SU-DHL-6 (cell line): ENCODE measurements at regions not wholly inside any gene's neighbourhood (a gene's known extent, or its start where the extent isn't known, plus 50 kb on each side); places are given as distances from the start of the nearest gene placed in this dataset.

Experiments
- H2AFZ ChIP-seq: fragments of 200-600 bp; sonication (generic); 2 replicates; pipeline ENCODE4 v1.6.1; 2014; ENCODE audit warnings: low read depth, mild to moderate bottlenecking, moderate library complexity, mixed read lengths, antibody characterized with exemption, low read length; ENCODE audit not compliant: severe bottlenecking
- H3F3A ChIP-seq: fragments of 200-600 bp; shearing (Covaris generic); 2 replicates; pipeline ENCODE4 v1.6.0; 2016; ENCODE audit warnings: antibody characterized with exemption, mild to moderate bottlenecking; ENCODE audit not compliant: insufficient read depth
- H3K27ac ChIP-seq: fragments of 200-600 bp; sonication (generic); 2 replicates; pipeline ENCODE4 v1.5.1; 2016; ENCODE audit warnings: low read depth, mild to moderate bottlenecking, low read length, moderate library complexity, mixed read lengths
- H3K27me3 ChIP-seq: fragments of 200-600 bp; sonication (generic), shearing (Covaris generic); 2 replicates; pipeline ENCODE4 v1.6.0; 2014; ENCODE audit warnings: mild to moderate bottlenecking, low read length
- H3K36me3 ChIP-seq: fragments of 200-600 bp; sonication (generic); 2 replicates; pipeline ENCODE4 v1.6.1; 2014; ENCODE audit warnings: mild to moderate bottlenecking, low read length, mixed read lengths
- H3K4me2 ChIP-seq: fragments of 300-600, 200-600 bp; shearing (Covaris generic), sonication (generic); 2 replicates; pipeline ENCODE4 v1.6.0; 2014; ENCODE audit warnings: low read length, low read depth, mild to moderate bottlenecking; ENCODE audit not compliant: poor library complexity, severe bottlenecking
- H3K4me3 ChIP-seq: fragments of 200-600 bp; sonication (generic); 2 replicates; pipeline ENCODE4 v1.5.1; 2014; ENCODE audit warnings: antibody characterized with exemption, low read length, mild to moderate bottlenecking, mixed read lengths; ENCODE audit not compliant: insufficient read depth, poor library complexity, severe bottlenecking
- H3K79me2 ChIP-seq: fragments of 200-600 bp; sonication (generic); 2 replicates; pipeline ENCODE4 v1.6.1; 2014; ENCODE audit warnings: mild to moderate bottlenecking, low read length, moderate library complexity; ENCODE audit not compliant: insufficient read depth
- H3K9ac ChIP-seq: fragments of 200-600 bp; sonication (generic); 2 replicates; pipeline ENCODE4 v1.7.0; 2014; ENCODE audit warnings: mild to moderate bottlenecking, low read length
- H3K9me2 ChIP-seq: fragments of 200-600 bp; sonication (generic); replicated peaks from 2 replicates; pipeline ENCODE4 v1.6.1; 2014; ENCODE audit warnings: low read length; ENCODE audit not compliant: insufficient read depth
- H3K9me3 ChIP-seq: fragments of 200-600 bp; sonication (generic); 2 replicates; pipeline ENCODE4 v1.6.1; 2014; ENCODE audit warnings: low read length, mixed read lengths; ENCODE audit not compliant: insufficient read depth
- H4K20me1 ChIP-seq: fragments of 200-600 bp; sonication (generic); 2 replicates; pipeline ENCODE4 v1.6.1; 2014; ENCODE audit warnings: low read depth, mild to moderate bottlenecking, antibody characterized with exemption, low read length, moderate library complexity, mixed read lengths
- EZH2phosphoT487 ChIP-seq: fragments of 200-600 bp; sonication (generic), shearing (Covaris generic); conservative IDR thresholded peaks from 2 replicates; pipeline ENCODE4 v1.6.1; 2018; ENCODE audit warnings: mild to moderate bottlenecking, antibody characterized with exemption, low read length, moderate library complexity, mixed read lengths
- TF ChIP-seq, protein P1 (sequence below): fragments of 200-600 bp; sonication (generic); IDR thresholded peaks from one replicate; pipeline ENCODE4 v1.5.1; 2017; ENCODE audit warnings: antibody characterized with exemption, mild to moderate bottlenecking, low read length, moderate library complexity; ENCODE audit not compliant: insufficient read depth, poor library complexity, severe bottlenecking

DNA sequence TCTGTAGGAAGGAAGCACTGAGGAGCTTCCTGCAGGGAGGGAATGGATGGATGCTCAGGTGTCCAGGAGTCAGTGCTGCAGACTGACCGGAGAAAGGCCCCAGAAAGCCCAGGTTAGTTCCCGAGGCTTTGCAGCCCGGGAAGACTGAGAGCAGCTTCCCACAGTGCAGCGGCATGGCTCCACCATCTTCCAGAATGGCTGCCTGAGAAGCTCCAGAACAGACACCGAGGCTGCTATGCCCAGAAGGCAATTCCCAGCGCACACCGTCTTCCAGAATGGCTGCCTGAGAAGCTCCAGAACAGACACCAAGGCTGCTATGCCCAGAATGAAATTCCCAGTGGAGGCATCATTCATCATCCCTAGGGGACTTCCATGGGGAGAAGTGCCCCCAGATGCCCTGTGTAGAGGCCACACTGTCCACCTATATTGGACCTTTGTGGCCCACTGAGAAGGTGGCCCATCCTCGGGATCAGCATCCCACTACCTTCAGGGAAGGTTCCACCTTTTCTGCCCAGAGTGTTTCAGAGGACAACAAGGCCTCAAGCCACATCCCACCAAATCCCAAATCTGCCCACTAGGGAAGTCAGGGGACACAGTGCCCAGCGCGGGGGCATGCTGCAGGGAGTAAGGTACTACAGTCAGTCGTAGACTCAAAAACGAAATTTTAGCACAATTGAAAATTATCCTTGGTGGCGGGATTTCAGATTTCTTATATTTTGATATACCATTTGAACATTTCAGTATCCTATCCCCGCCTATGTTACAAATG is 80.5 kb downstream of the KCNF1 start:
- no peak overlapping the region for H3K9ac ChIP-seq
- H3K27me3 ChIP-seq, result no peaks in the 10 kb centered on the region
- H3K27ac ChIP-seq, result no peak overlapping the region
- H2AFZ ChIP-seq, result no peak overlapping the region
- H3K36me3 ChIP-seq, result no peaks in the 10 kb centered on the region
- H3K9me3 ChIP-seq, result no peaks in the 10 kb centered on the region
- H3K4me3 ChIP-seq, result no peak overlapping the region
- H4K20me1 ChIP-seq, result no peaks in the 10 kb centered on the region
- H3F3A ChIP-seq, result no peaks in the 10 kb centered on the region
- H3K9me2 ChIP-seq, result no peaks in the 10 kb centered on the region
- no peak overlapping the region for H3K4me2 ChIP-seq
- no peak for TF ChIP-seq EZH2phosphoT487
- TF ChIP-seq, protein P1, sequence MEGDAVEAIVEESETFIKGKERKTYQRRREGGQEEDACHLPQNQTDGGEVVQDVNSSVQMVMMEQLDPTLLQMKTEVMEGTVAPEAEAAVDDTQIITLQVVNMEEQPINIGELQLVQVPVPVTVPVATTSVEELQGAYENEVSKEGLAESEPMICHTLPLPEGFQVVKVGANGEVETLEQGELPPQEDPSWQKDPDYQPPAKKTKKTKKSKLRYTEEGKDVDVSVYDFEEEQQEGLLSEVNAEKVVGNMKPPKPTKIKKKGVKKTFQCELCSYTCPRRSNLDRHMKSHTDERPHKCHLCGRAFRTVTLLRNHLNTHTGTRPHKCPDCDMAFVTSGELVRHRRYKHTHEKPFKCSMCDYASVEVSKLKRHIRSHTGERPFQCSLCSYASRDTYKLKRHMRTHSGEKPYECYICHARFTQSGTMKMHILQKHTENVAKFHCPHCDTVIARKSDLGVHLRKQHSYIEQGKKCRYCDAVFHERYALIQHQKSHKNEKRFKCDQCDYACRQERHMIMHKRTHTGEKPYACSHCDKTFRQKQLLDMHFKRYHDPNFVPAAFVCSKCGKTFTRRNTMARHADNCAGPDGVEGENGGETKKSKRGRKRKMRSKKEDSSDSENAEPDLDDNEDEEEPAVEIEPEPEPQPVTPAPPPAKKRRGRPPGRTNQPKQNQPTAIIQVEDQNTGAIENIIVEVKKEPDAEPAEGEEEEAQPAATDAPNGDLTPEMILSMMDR, result no peak
- H3K79me2 ChIP-seq, result no peaks in the 10 kb centered on the region

DNA sequence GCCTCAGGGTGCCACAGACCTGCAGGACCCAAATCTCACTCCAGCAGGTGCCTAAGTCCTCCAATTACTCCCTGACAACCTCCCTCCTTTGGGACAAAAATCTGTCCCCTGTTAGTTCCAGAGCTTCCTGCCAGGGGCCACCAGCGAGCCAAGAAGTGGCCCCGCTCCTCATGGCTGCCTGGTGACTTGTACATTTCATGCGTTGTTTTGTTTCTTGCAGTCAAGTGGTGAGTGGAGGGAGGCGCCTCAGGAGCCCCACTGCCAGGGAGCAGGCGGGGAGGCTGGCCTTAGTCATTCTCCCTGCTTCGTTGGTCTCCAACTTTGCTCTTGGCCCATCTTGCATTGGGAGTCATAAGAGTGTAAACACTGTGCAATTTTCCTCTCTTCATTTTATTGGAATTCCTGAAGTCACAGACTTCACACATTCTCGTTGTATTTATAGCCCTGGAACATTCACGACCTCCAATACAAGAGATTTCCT is 81.3 kb downstream of the KCNF1 start:
- no peaks in the 10 kb centered on the region for H3K79me2 ChIP-seq
- H3K9ac ChIP-seq, result no peak overlapping the region
- no peaks in the 10 kb centered on the region for H3K36me3 ChIP-seq
- H3K27me3 ChIP-seq, result no peaks in the 10 kb centered on the region
- H3K9me2 ChIP-seq, result no peaks in the 10 kb centered on the region
- no peak overlapping the region for H3K27ac ChIP-seq
- no peak overlapping the region for H3K4me3 ChIP-seq
- no peak overlapping the region for H2AFZ ChIP-seq
- H4K20me1 ChIP-seq, result no peaks in the 10 kb centered on the region
- TF ChIP-seq, protein P1, result no peak
- TF ChIP-seq EZH2phosphoT487, result no peak
- H3F3A ChIP-seq, result no peaks in the 10 kb centered on the region
- H3K4me2 ChIP-seq, result no peak overlapping the region
- no peaks in the 10 kb centered on the region for H3K9me3 ChIP-seq

DNA sequence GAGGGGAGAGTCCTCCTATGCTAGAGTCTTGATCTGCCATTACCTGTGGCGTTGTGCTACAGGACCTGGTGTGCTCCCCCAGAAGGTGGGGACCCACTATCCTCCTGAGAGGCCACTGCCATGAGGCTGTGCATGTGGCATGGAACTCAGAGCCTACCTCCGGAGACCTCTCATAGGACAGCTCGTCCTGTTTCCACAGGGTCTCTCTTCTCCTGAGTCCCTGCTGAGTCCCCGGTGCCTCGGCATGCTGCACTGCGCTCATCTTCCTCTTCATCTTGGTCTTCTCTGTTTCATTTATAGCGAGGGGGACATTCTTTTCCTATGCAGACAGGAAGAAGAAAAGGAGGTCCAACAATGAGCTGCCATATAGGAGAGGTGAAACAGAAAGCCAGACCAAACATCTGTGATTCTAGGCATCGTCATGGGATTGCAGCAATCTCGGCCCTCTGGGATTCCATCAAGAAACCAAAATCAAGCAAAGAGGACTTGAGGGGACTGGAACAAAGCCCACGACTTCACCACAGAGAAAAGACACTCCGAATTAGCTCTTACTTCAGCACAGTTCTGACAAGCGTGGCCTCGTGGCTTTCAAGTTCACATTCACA is 83.7 kb downstream of the KCNF1 start:
- Histone ChIP-seq H3K79me2 (no peaks in the 10 kb centered on the region), H3K27me3 (no peaks in the 10 kb centered on the region), H3F3A (no peaks in the 10 kb centered on the region), H3K27ac (no peak overlapping the region), H4K20me1 (no peaks in the 10 kb centered on the region), H3K36me3 (no peaks in the 10 kb centered on the region), H3K9ac (no peak overlapping the region), H2AFZ (no peak overlapping the region), H3K4me2 (no peak overlapping the region), H3K9me3 (no peaks in the 10 kb centered on the region), H3K4me3 (no peak overlapping the region), H3K9me2 (no peaks in the 10 kb centered on the region)
- TF ChIP-seq, protein P1, result no peak
- TF ChIP-seq EZH2phosphoT487, result no peak
